ENCODE measurements at regions not wholly inside any gene's neighbourhood (a gene's known extent, or its start where the extent isn't known, plus 50 kb on each side); places are given as distances from the start of the nearest gene placed in this dataset.
A peak's percentile ranks its signal among the peaks of the same experiment; 100 is the strongest.

DNA sequence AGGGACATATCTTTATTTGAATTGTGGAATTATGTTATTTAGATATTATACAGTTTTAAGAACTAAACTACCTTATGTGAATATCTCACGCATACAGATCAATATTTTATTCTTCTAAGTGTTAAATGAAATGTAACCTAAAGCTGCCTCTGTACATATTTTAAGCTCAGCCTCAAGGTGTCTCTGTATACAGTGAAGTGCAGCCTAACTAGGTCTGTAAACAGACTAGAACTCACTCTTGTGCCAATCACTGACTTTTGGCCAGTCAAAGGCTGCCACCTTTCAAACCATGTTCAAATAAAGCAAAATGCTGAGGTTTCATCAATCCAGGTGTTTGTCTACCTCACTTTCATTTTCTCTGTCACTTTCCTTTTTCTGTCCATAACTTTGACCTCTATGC lies 1074.5 kb upstream of the PRKX start:
- TF ChIP-seq POLR2A (IDR thresholded peaks at IDR 0.05), result no peak
- TF ChIP-seq CTCF (IDR thresholded peaks at IDR 0.05), result peak in 2 of 7 experiments; percentile 8 to 9
